A549 (cell line): ENCODE measurements at regions not wholly inside any gene's neighbourhood (a gene's known extent, or its start where the extent isn't known, plus 50 kb on each side); places are given as distances from the start of the nearest gene placed in this dataset.

Source experiments
- ATAC-seq, 2 experiments: fragments of 200-7000 bp in 1 of 2; fragments of >200 bp in 1 of 2; cut with Nextera tagmentation in 1 of 2; cut with Tn5 transposase in 1 of 2; 3 replicates each; pipeline versions ENCODE4 v1.8.0 to v1.9.1; 2018 to 2020; ENCODE audit warnings: mild to moderate bottlenecking in 1 of 2, moderate library complexity in 1 of 2
- CTCF ChIA-PET: fragments of 300-600 bp; sonication (Branson Sonifier 250); formaldehyde crosslinking; extraction: SDS; loops from one replicate; lab custom pipeline; 2021; ENCODE audit warnings: antibody characterized with exemption, inconsistent platforms; lab: Yijun Ruan, JAX
- POLR2A ChIA-PET: fragments of 350-600 bp; formaldehyde crosslinking; extraction: SDS; loops from one replicate; lab custom pipeline; 2021; ENCODE audit warnings: antibody characterized with exemption, inconsistent platforms; lab: Yijun Ruan, JAX
- DNase-seq, 2 experiments: peaks; one replicate each; pipeline versions ENCODE4 v3.0.0 to v3.0.0-alpha.2; 2011 to 2016; ENCODE audit warnings: low read depth in 1 of 2, low spot score in 1 of 2
- FAIRE-seq: peaks from 2 replicates; lab custom pipeline; 2011; peaks lifted over from hg19 to GRCh38; lab: Jason Lieb, UNC
- H3K27ac ChIP-seq, 2 experiments: fragments of >200 bp; sonication (Bioruptor Twin); formaldehyde crosslinking; 3 replicates each; pipeline ENCODE4 v1.5.1; 2016 to 2017
- H3K4me1 ChIP-seq: fragments of >200 bp; sonication (Bioruptor Twin); formaldehyde crosslinking; 3 replicates; pipeline ENCODE4 v1.6.1; 2016
- H3K4me2 ChIP-seq: fragments of >200 bp; sonication (Bioruptor Twin); formaldehyde crosslinking; 3 replicates; pipeline ENCODE4 v1.6.1; 2016
- H3K4me3 ChIP-seq: fragments of >200 bp; sonication (Bioruptor Twin); formaldehyde crosslinking; 3 replicates; pipeline ENCODE4 v1.5.1; 2016
- H3K9me3 ChIP-seq: fragments of >200 bp; sonication (Bioruptor Twin); formaldehyde crosslinking; 3 replicates; pipeline ENCODE4 v1.6.1; 2016
- CBX8 ChIP-seq: fragments of 200-600 bp; sonication (generic); IDR thresholded peaks from 2 replicates; pipeline ENCODE4 v1.6.1; 2016
- CHD2 ChIP-seq: fragments of 150-350 bp; IDR thresholded peaks from 2 replicates; pipeline ENCODE4 v1.6.1; 2014; ENCODE audit warnings: low read length; ENCODE audit not compliant: partially characterized antibody
- EHF ChIP-seq: fragments of 250-450 bp; sonication (Bioruptor Pico); IDR thresholded peaks from 2 replicates; pipeline ENCODE4 v1.5.0; 2020; ENCODE audit warnings: mild to moderate bottlenecking
- ESRRA ChIP-seq: fragments of 150-350 bp; IDR thresholded peaks from 2 replicates; pipeline ENCODE4 v1.6.1; 2014; ENCODE audit warnings: mild to moderate bottlenecking, low read length, borderline replicate concordance
- HOXA7 ChIP-seq: fragments of 250-450 bp; sonication (Bioruptor Pico); IDR thresholded peaks from 2 replicates; pipeline ENCODE4 v1.5.0; 2020; ENCODE audit warnings: mild to moderate bottlenecking, moderate library complexity
- HOXB5 ChIP-seq: fragments of 250-450 bp; sonication (Bioruptor Pico); IDR thresholded peaks from 2 replicates; pipeline ENCODE4 v1.5.0; 2020; ENCODE audit warnings: mild to moderate bottlenecking, moderate library complexity
- KDM1A ChIP-seq: fragments of 200-600 bp; sonication (generic); IDR thresholded peaks from 2 replicates; pipeline ENCODE4 v1.6.1; 2016; ENCODE audit warnings: low read depth, mild to moderate bottlenecking
- KDM5A ChIP-seq: fragments of 200-600 bp; sonication (generic); IDR thresholded peaks from 2 replicates; pipeline ENCODE4 v1.6.1; 2016; ENCODE audit warnings: antibody characterized with exemption, mild to moderate bottlenecking
- MAFK ChIP-seq: fragments of 450-650 bp; IDR thresholded peaks from 2 replicates; pipeline ENCODE4 v1.6.1; 2014; ENCODE audit not compliant: partially characterized antibody
- NFE2L2 ChIP-seq: fragments of 150-350 bp; conservative IDR thresholded peaks from 2 replicates; pipeline ENCODE4 v1.6.1; 2014; ENCODE audit warnings: low read length
- POLR2A ChIP-seq: IDR thresholded peaks from 2 replicates; pipeline ENCODE4 v1.6.1; 2012; ENCODE audit warnings: mild to moderate bottlenecking, low read length
- RAD21 ChIP-seq, 2 experiments: fragments of >200 bp in 1 of 2; sonication (Bioruptor Twin) in 1 of 2; formaldehyde crosslinking in 1 of 2; IDR thresholded peaks in 1 of 2; conservative IDR thresholded peaks in 1 of 2; 2 replicates in 1 of 2; 3 replicates in 1 of 2; pipeline ENCODE4 v1.6.1; 2012 to 2018; ENCODE audit warnings: inconsistent platforms in 1 of 2
- RFX5 ChIP-seq: fragments of 450-650 bp; IDR thresholded peaks from 2 replicates; pipeline ENCODE4 v1.7.1; 2014; ENCODE audit warnings: antibody characterized with exemption, mild to moderate bottlenecking, moderate library complexity
- RNF2 ChIP-seq: fragments of 200-600 bp; sonication (generic); IDR thresholded peaks from 2 replicates; pipeline ENCODE4 v1.6.1; 2016; ENCODE audit warnings: low read depth, mild to moderate bottlenecking, antibody characterized with exemption, moderate library complexity, borderline replicate concordance
- TP53 ChIP-seq: fragments of 250-450 bp; sonication (Bioruptor Pico); IDR thresholded peaks from 2 replicates; pipeline ENCODE4 v1.5.0; 2021; ENCODE audit warnings: mild to moderate bottlenecking, moderate library complexity
- ZC3H11A ChIP-seq: fragments of 450-650 bp; IDR thresholded peaks from 2 replicates; pipeline ENCODE4 v1.6.1; 2014; ENCODE audit warnings: antibody characterized with exemption, mild to moderate bottlenecking
- WGBS: methylation state at CpG from one replicate; pipeline ENCODE4 v1.1.6; 2017; ENCODE audit errors: missing lambda C conversion rate; 5-methylcytosine and 5-hydroxymethylcytosine counted together
- TF ChIP-seq, protein P1 (sequence below): fragments of >200 bp; sonication (Bioruptor Twin); formaldehyde crosslinking; IDR thresholded peaks from 3 replicates; pipeline ENCODE4 v1.5.1; 2016
- TF ChIP-seq, protein P2 (sequence below): IDR thresholded peaks from 2 replicates; pipeline ENCODE4 v1.6.1; 2012
- TF ChIP-seq, protein P3 (sequence below): fragments of >200 bp; sonication (Bioruptor Twin); formaldehyde crosslinking; IDR thresholded peaks from 3 replicates; pipeline ENCODE4 v1.6.1; 2016

DNA sequence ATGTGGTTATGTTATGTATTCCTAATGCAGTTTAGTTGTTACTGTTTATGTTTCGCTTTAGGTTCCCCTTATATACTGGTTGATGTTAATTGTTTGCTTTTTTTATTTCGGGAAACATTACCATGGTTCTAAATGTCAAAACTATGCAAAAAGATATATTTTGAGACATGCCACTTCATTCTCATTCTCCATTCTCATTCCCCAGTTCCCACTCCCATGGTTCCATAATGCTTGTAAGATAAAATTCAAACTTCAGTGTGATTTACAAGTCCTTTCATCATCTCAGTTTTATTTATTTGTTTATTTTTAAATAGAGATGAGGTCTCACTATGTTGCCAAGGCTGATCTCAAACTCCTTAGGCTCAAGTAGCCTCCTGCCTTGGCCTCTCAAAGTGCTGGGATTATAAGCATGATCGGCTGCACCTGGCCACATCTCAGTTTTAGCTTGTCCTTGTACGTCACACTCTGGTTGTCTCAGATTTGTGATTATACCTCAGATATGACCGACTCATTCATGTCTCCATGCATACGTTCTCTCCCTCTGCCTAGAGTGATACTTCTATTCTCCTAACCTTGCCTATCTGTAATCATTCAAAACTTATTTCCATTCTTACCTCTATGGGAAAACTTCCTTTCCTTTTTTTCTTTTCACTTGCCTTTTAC lies 407.8 kb upstream of the RGS6 start:
- no peak overlapping the region for H3K4me2 ChIP-seq
- ChIA-PET POLR2A (no interaction called here), CTCF (interaction anchor here (0.6 kb wide), 1 partner anchor 706 kb away, joined by 5 read pairs; no protein-coding TSS in a partner anchor)
- TF ChIP-seq ESRRA (no peak), NFE2L2 (no peak)
- no peak overlapping the region for H3K4me3 ChIP-seq
- H3K9me3 ChIP-seq, result no peaks in the 10 kb centered on the region
- H3K4me1 ChIP-seq, result no peaks in the 10 kb centered on the region
- ATAC-seq, result no peak
- no peak for DNase-seq
- 82% methylated on average over 6 of the region's 6 CpGs for WGBS
- FAIRE-seq, result no peak
- no peak overlapping the region for H3K27ac ChIP-seq

DNA sequence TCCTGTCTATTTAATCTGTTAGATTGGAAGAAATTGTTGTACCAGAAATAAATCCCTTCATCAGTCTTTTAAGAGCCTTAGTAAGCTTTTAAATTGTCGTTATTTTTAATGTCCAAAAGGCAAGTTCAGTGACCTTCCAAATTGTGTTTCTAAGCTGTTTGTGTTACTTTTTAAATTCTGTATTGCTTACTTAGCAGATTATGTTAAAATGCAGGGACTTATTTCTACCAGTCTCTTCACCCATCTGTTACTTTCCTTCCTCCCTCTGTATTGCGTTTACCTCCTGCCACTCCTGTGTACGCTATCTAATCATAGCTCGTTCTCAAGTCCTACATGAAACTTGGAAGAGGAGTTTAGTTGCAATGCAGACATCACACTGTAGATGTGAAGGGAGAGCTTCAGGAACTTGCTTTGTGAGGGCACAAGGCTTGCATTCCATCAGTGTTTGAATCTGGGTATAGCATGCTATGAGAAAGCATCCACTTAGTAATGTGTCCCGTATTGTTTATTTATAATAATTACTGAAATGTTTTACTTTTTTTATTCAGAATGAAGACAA lies 406.5 kb upstream of the RGS6 start:
- no peak for ATAC-seq
- whole genome bisulfite sequencing, result 79% methylated on average over 5 of the region's 5 CpGs
- no peak for FAIRE-seq
- no peak for DNase-seq
- Histone ChIP-seq H3K27ac (no peak overlapping the region), H3K4me2 (no peak overlapping the region), H3K9me3 (no peaks in the 10 kb centered on the region), H3K4me1 (no peaks in the 10 kb centered on the region), H3K4me3 (no peak overlapping the region)
- CTCF ChIA-PET, result no interaction called here
- TF ChIP-seq MAFK, result peak; percentile 66
- TF ChIP-seq, protein P1, sequence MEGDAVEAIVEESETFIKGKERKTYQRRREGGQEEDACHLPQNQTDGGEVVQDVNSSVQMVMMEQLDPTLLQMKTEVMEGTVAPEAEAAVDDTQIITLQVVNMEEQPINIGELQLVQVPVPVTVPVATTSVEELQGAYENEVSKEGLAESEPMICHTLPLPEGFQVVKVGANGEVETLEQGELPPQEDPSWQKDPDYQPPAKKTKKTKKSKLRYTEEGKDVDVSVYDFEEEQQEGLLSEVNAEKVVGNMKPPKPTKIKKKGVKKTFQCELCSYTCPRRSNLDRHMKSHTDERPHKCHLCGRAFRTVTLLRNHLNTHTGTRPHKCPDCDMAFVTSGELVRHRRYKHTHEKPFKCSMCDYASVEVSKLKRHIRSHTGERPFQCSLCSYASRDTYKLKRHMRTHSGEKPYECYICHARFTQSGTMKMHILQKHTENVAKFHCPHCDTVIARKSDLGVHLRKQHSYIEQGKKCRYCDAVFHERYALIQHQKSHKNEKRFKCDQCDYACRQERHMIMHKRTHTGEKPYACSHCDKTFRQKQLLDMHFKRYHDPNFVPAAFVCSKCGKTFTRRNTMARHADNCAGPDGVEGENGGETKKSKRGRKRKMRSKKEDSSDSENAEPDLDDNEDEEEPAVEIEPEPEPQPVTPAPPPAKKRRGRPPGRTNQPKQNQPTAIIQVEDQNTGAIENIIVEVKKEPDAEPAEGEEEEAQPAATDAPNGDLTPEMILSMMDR, result no peak
- POLR2A ChIA-PET, result no interaction called here

DNA sequence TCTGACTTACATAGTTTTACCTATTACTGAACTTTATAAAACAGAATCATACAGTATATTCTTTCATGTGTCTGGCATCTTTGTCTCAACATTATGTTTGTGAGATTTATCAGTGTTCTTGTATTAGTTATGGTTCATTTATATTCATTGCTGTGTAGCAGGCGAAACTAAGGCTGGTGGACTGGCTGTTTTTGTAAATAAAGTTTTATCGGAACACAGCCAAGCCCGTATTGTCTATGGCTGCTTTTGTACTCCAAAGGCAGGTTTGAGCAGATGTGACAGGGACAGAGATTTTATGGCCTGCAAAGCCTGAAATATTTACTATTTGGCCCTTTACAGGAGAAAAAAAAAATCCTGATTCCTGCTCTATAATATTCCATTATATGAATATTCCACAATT lies 405.8 kb upstream of the RGS6 start:
- ATAC-seq, result no peak
- WGBS, result 82% methylated on average over 3 of the region's 3 CpGs
- Histone ChIP-seq H3K4me2 (no peak overlapping the region), H3K27ac (no peak overlapping the region), H3K9me3 (no peaks in the 10 kb centered on the region), H3K4me1 (no peaks in the 10 kb centered on the region), H3K4me3 (no peak overlapping the region)
- no peak for DNase-seq
- POLR2A ChIA-PET, result no interaction called here
- no peak for FAIRE-seq
- CTCF ChIA-PET, result interaction anchor here (1.3 kb wide), 1 partner anchor 9 kb away, joined by 3 read pairs; no protein-coding TSS in a partner anchor
- TF ChIP-seq RNF2, result no peak
- TF ChIP-seq, protein P2, sequence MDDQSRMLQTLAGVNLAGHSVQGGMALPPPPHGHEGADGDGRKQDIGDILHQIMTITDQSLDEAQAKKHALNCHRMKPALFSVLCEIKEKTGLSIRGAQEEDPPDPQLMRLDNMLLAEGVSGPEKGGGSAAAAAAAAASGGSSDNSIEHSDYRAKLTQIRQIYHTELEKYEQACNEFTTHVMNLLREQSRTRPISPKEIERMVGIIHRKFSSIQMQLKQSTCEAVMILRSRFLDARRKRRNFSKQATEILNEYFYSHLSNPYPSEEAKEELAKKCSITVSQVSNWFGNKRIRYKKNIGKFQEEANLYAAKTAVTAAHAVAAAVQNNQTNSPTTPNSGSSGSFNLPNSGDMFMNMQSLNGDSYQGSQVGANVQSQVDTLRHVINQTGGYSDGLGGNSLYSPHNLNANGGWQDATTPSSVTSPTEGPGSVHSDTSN, result no peak
- TF ChIP-seq POLR2A, result no peak
- TF ChIP-seq, protein P3, sequence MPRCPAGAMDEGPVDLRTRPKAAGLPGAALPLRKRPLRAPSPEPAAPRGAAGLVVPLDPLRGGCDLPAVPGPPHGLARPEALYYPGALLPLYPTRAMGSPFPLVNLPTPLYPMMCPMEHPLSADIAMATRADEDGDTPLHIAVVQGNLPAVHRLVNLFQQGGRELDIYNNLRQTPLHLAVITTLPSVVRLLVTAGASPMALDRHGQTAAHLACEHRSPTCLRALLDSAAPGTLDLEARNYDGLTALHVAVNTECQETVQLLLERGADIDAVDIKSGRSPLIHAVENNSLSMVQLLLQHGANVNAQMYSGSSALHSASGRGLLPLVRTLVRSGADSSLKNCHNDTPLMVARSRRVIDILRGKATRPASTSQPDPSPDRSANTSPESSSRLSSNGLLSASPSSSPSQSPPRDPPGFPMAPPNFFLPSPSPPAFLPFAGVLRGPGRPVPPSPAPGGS, result no peak
- TF ChIP-seq RAD21 (conservative IDR thresholded peaks at IDR 0.05 in 1 of 2, IDR thresholded peaks at IDR 0.05 in 1 of 2), result no peak
- no peak for TF ChIP-seq HOXB5
- no peak for TF ChIP-seq HOXA7
- no peak for TF ChIP-seq TP53
- TF ChIP-seq ZC3H11A, result no peak
- TF ChIP-seq CHD2, result no peak
- no peak for TF ChIP-seq KDM5A
- no peak for TF ChIP-seq RFX5
- TF ChIP-seq EHF (CRISPR knock-in tag), result no peak
- TF ChIP-seq CBX8, result no peak
- no peak for TF ChIP-seq KDM1A
